Activated CD4-positive, alpha-beta T cell treated with anti-CD3 and anti-CD28 coated beads, Interleukin-2, amount 50 U/mL, for 24 hours (primary cell): ENCODE measurements at regions not wholly inside any gene's neighbourhood (a gene's known extent, or its start where the extent isn't known, plus 50 kb on each side); places are given as distances from the start of the nearest gene placed in this dataset.
"Not testable (repeated sequence)": the region's sequence is repeated elsewhere in the genome, so short reads cannot be mapped to it uniquely, and the experiment has no call there.

Source experiments
- DNase-seq, 2 donors: peaks; one replicate each; pipeline ENCODE4 v3.0.0-alpha.2; 2020; ENCODE audit warnings: low read depth in 1 of 2, low spot score in 1 of 2

- DNase-seq: not testable (repeated sequence)
Measured at GRCh38 chr4:17018621-17019020, 120.2 kb upstream of the LDB2 start.

DNA sequence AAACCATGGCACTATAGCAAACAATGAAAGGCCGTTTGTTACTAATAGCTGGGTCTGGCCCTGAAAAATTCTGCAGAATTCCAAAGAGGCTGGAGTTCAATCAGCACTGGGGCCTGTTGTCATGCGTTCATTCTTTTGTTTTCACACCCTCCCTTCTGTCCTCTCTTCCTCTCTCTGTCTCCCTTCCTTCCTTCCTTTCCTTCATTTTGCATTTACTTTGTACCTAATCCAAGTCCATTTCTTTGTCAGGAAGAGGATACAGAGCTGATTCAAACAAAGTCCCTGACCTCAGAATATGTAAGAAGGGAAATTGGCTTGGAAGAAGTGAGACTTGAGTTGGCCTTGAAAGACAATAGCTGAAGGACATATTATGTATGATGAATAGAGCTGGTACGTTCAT, 119.6 kb upstream of the LDB2 start:
- no peak for DNase-seq

GRCh38 chr4:17013382-17014006, 115.0 kb upstream of the LDB2 start:
- DNase-seq: no peak

DNA sequence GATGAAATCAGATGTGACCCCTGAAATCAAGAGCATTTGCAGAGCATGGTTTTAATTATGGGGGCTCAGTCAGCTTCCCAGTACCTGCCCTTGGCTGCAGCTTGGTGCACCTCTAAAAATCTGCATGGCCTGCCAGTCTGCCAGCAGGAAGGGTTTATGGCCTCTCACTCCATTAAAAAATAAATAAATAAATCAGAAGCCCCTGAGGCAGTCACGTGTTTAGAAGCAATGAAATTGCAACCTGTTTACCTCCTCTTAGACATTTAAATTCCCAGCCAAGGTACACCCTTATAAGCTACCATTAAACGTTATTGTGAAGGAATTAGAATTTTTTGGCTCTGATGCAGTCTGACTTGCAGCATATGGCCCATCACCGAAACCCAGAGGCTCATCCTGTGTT, 114.0 kb upstream of the LDB2 start:
- DNase-seq: no peak

- no peak for DNase-seq
Measured at GRCh38 chr4:17010426-17011087, 112.1 kb upstream of the LDB2 start.

GRCh38 chr4:17009871-17010367, 111.5 kb upstream of the LDB2 start:
- no peak for DNase-seq

GRCh38 chr4:17008834-17009345, 110.4 kb upstream of the LDB2 start:
- DNase-seq: no peak

- DNase-seq: not testable (repeated sequence)
Measured at GRCh38 chr4:17003606-17004392, 105.4 kb upstream of the LDB2 start.

GRCh38 chr4:16995451-16995850, 97.0 kb upstream of the LDB2 start:
- no peak for DNase-seq

- no peak for DNase-seq
Measured at GRCh38 chr4:16993956-16994840, 95.8 kb upstream of the LDB2 start.

GRCh38 chr4:16992566-16993225, 94.3 kb upstream of the LDB2 start:
- no peak for DNase-seq

GRCh38 chr4:16991450-16991849, 93.0 kb upstream of the LDB2 start:
- DNase-seq: no peak

DNA sequence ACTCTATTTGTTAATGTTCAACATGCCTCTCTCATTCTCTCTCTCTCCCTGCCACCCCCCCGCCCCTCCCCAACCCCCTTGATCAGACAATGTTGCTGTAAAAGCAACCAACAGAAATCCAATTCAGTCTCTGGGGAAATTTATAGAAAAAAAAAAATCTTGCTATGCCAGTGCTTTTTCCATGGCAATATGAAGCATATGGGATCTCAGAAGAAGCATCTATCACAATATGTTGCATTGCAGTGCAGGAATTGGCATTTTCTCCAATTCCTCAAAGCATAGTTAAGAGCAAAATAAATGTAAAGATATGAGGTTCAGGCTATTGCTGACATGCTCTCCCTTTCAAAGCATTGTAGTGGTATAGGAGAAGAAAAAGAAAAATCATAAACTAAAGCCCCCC, 90.9 kb upstream of the LDB2 start:
- DNase-seq: no peak

DNA sequence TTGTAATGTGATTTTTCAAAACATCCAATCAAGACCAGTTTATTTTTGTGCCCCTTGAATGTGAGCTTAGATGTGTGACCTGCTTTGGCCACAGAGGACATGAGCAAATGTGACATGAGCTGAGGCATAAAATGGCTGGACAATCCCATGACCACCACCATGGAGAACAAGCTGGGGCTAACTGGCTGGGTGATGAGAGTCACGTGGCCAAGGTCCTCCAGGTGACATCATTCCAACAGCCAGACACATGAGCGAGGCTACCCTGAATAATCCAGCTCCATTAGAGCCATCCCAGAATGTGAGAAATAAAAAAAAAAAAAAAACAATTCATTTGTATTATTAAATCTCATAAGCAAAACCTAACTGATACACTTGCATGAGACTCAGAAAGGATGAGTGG, 90.4 kb upstream of the LDB2 start:
- DNase-seq: no peak

DNA sequence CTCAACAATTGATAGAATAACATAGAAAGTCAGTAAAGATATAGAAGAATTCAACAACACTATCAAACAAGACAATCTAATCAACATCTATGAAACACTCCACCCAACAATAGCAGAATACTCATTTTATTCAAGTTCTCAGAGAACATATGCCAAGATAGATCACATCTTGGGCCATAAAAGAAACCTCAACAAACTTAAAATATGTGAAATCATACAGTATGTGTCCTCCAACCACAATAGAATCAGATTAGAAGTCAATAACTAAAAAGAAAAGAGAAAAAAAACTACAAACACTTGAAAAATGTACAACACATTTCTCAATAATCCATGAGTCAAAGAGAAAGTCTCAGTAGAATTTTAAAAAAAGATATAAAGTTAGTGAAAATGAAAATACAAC, 78.6 kb upstream of the LDB2 start:
- DNase-seq: no peak

DNA sequence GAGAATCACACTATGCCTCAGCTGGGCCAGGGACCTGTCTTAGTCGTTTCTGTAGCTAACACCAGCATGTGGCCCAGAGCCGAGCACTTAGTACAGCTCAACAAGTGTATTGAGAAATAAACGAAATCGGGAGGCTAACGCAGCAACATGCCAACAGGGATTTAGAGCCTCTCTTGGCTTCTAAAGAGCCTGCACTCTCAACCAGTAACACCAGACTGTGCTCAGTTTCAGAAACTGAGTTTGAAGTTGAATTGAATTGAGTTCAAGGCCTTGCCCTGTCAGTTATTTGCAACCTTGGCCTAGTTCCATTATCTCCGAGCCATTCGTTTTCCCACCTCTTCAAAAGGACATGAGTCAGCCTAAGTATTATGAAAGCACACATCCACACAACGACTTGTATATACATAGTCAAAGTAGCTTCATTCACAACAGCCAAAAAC, 71.3 kb upstream of the LDB2 start:
- no peak for DNase-seq

DNA sequence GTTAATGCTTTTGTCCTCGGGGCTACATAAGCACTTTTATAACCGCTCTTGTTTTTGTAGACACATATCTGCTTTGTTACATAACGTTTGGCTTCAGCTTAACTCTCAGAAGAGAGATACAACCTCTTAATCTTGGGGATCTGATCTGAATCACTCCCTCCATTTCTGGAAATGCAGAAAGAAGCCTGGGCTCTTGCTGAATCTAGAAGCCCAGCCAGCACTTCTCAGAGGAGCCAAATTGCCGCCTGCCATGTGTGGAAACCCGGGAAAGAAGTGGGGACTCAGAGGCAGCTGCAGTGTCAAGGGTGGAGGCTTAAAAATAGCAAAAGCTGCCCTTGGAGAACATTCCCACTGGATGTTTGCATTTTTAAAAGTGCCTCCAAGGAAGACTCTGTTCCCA, 69.3 kb upstream of the LDB2 start:
- no peak for DNase-seq

DNA sequence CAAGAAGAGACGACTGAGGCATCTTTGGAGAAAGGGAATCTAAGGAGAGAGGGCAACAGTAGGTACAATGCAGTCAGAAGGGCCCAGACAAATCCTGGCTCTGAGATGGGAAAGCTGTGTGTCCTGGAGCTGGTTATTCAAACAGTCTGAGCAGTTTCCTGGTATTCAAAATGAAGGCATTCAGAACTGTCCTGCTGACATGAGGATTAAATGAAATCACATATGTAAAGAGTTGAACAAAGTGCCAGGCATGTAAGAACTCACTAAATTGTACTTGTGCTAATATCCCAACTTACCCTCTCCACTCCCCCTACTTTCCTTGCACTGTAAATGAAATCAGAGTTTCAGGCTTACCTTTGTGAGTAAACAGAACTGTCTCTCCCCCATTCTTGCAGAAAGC, 60.9 kb upstream of the LDB2 start:
- no peak for DNase-seq

DNA sequence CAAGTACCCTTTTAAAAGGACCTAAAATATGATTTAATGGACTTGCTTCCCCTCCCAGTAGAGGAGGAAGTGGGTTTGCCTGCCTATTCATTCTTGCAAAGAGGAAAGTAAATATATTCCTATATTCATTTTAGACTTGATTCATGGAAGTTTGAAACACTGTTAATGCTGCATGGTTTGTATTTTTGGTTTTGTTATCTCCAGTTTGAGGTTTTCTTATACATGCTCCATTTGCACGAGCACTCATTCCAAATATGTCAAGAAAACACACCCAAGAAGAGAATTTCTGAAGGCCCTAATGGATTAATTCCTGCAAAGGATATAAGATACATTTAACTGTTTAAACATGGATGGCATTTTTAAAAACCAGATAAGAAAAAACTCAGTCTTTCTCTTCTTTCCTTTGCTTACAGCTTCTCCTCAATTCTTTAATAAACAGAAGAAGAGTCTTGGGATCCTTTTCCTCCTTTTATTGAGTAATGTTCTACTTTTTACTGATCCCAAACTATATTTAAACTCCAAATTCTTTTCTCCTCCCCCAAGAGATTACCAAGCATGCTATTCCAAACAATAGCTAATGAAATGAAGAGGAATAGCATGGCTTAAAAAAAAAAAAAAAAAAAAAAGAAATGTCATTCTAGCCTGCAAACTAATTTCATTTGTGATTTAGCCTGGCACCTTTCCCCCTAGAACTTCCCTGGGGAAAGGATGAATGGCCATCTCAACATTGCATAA, 54.6 kb upstream of the LDB2 start:
- DNase-seq: no peak

DNA sequence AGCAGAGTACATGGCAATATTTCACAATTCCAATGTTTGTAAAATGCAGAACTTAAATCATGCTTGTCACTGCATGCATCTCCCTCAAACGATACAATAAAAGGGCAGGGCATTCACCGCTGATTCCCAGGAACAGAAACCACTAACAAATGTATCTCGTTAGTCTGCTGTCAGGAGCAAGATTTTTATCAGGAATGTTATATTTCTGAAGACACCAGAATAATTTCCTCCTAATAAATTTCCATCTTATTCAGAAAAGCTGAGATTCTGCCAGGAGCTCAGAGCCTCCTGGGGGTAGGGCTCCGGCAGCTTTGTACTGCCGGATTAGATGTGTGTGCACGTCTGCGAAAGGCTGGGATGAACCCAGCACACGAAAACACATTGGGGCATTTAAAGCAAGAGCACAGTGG, 54.0 kb upstream of the LDB2 start:
- no peak for DNase-seq
